ENCODE measurements at regions not wholly inside any gene's neighbourhood (a gene's known extent, or its start where the extent isn't known, plus 50 kb on each side); places are given as distances from the start of the nearest gene placed in this dataset.

GRCh38 chr2:12507295-12507694 is 209.4 kb upstream of the TRIB2 start:
- TF ChIP-seq YY1 (IDR thresholded peaks at IDR 0.05; ENCODE audit: insufficient read depth, insufficient read length) (no peak), ZNF274 (IDR thresholded peaks at IDR 0.05; ENCODE audit: low read depth, low read length) (no peak), SUZ12 (IDR thresholded peaks at IDR 0.05; ENCODE audit: extremely low read depth, insufficient read depth, insufficient read length) (no peak)
